ENCODE measurements at regions not wholly inside any gene's neighbourhood (a gene's known extent, or its start where the extent isn't known, plus 50 kb on each side); places are given as distances from the start of the nearest gene placed in this dataset.

DNA sequence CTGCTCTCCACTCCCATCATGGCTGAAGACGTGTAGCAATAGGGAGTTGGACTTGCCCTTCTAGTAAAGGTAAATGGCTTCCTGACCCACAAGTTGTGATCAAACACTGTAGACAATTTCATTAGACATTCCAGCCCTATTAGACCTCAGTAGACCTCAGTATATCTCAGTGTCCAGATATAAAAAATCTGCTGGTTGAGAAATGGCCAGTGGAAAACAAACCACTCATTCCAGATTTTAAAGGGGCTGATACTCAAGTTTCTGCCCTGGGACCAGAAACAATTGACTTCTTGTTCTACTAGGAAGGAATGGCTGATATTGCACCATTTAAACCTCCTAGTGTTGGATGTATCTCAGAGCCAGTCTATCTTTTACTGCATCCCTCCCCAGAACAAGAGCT lies 613.2 kb downstream of the PDCD6IP start:
- peaks cover 2% of the 10 kb centered on the region for H3K27me3 Mint-ChIP-seq (ENCODE audit: low read depth)

DNA sequence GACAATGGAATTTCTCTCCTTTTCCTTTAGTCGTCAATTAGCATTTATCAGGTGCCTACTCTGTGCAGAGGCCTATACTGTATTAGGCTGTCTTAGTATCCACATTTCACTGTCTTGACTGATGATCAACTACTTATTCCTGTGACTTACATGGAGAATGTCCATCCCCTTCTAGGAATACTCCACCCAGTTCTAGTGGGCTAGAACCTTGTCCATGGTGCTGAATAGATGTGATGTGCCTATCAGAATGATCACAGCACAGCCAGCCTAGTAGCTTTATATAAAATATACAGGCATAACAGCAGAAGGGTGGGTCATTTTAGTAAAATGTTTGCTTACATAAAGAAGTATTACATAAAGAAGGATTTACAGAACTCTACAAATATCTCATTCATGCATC lies 621.4 kb downstream of the PDCD6IP start:
- no peaks in the 10 kb centered on the region for H3K36me3 Mint-ChIP-seq (ENCODE audit: low read depth)
- H3K9me3 Mint-ChIP-seq (ENCODE audit: low read depth): no peaks in the 10 kb centered on the region
- TF ChIP-seq, protein P1, sequence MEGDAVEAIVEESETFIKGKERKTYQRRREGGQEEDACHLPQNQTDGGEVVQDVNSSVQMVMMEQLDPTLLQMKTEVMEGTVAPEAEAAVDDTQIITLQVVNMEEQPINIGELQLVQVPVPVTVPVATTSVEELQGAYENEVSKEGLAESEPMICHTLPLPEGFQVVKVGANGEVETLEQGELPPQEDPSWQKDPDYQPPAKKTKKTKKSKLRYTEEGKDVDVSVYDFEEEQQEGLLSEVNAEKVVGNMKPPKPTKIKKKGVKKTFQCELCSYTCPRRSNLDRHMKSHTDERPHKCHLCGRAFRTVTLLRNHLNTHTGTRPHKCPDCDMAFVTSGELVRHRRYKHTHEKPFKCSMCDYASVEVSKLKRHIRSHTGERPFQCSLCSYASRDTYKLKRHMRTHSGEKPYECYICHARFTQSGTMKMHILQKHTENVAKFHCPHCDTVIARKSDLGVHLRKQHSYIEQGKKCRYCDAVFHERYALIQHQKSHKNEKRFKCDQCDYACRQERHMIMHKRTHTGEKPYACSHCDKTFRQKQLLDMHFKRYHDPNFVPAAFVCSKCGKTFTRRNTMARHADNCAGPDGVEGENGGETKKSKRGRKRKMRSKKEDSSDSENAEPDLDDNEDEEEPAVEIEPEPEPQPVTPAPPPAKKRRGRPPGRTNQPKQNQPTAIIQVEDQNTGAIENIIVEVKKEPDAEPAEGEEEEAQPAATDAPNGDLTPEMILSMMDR (IDR thresholded peaks at IDR 0.05): no peak
- H3K4me1 Mint-ChIP-seq (ENCODE audit: low read depth): no peaks in the 10 kb centered on the region
- H3K27ac Mint-ChIP-seq (ENCODE audit: unreplicated experiment): no peak overlapping the region
- no peak overlapping the region for H3K4me3 Mint-ChIP-seq (ENCODE audit: unreplicated experiment)
- no peaks in the 10 kb centered on the region for H3K27me3 Mint-ChIP-seq (ENCODE audit: low read depth)
- DNase-seq (ENCODE audit: low spot score): no peak

More for the DNA sequence above, 613.2 kb downstream of the PDCD6IP start:
- peaks cover 3% of the 10 kb centered on the region for H3K4me1 Mint-ChIP-seq (ENCODE audit: low read depth)
- H3K27ac Mint-ChIP-seq (ENCODE audit: unreplicated experiment): no peak overlapping the region
- H3K4me3 Mint-ChIP-seq (ENCODE audit: unreplicated experiment): no peak overlapping the region
- TF ChIP-seq, protein P1 (IDR thresholded peaks at IDR 0.05): no peak
- H3K9me3 Mint-ChIP-seq (ENCODE audit: low read depth): no peaks in the 10 kb centered on the region
- DNase-seq (ENCODE audit: low spot score): no peak
- no peaks in the 10 kb centered on the region for H3K36me3 Mint-ChIP-seq (ENCODE audit: low read depth)

DNA sequence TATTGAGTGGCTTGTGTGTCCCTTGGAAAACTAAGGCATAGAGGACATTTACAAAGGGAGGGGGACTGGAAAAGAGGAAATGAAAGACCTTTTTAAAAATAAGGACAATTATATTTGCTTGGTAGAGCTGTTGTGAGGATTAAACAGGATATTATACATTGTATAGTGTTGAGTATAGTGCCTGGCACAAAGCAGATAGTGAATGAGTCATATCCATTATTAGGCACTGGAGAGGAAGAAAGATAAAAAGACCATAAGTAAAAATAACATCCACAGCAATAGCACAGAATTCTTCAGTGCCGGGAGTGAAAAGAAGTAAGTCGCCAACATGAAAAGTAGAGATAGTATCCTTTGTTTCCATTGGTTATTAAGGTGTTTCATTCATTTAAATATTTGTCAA lies 623.3 kb downstream of the PDCD6IP start:
- no peaks in the 10 kb centered on the region for H3K36me3 Mint-ChIP-seq (ENCODE audit: low read depth)
- DNase-seq (ENCODE audit: low spot score): no peak
- H3K4me3 Mint-ChIP-seq (ENCODE audit: unreplicated experiment): no peak overlapping the region
- no peaks in the 10 kb centered on the region for H3K4me1 Mint-ChIP-seq (ENCODE audit: low read depth)
- no peaks in the 10 kb centered on the region for H3K9me3 Mint-ChIP-seq (ENCODE audit: low read depth)
- TF ChIP-seq, protein P1 (IDR thresholded peaks at IDR 0.05): no peak
- H3K27me3 Mint-ChIP-seq (ENCODE audit: low read depth): no peaks in the 10 kb centered on the region
- no peak overlapping the region for H3K27ac Mint-ChIP-seq (ENCODE audit: unreplicated experiment)

DNA sequence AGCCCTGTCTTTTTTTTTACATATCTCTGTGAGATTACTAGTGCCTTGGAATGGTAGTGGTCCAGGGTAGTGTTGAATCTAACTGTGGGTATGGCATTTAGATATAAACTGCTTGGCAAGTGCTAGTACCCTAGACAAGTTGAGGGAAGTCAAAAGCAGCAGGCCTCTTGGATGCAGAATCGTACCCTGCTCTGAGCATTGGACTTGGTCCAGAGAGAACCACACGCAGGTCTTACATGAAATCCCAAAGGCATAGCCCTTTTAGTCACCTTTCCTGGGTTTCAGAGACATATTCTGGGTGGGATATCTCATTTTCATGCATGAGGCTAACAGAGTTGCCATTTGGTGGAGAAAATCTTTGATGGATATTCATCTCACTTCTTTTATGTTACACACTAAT lies 641.4 kb downstream of the PDCD6IP start:
- Mint-ChIP-seq H3K4me3 (ENCODE audit: unreplicated experiment) (no peak overlapping the region), H3K27ac (ENCODE audit: unreplicated experiment) (no peak overlapping the region), H3K27me3 (ENCODE audit: low read depth) (no peaks in the 10 kb centered on the region), H3K9me3 (ENCODE audit: low read depth) (peaks cover 21% of the 10 kb centered on the region), H3K4me1 (ENCODE audit: low read depth) (no peaks in the 10 kb centered on the region), H3K36me3 (ENCODE audit: low read depth) (peaks cover 3% of the 10 kb centered on the region)
- no peak for DNase-seq (ENCODE audit: low spot score)
- TF ChIP-seq, protein P1 (IDR thresholded peaks at IDR 0.05): no peak

DNA sequence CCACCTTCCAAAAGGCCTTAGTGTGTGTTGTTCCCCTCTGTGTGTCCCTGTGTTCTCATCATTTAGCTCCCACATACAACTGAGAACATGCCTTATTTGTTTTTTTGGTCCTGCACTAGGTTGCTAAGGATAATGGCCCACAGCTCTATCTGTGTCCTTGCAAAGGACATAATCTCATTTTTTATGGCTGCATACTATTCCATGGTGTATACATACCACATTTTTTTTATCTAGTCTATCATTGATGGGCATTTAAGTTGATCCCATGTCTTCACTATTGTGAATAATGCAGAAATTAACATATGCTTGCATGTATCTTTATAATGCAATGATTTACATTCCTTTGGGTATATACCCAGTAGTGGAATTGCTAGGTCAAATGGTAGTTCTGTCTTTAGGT lies 645.7 kb downstream of the PDCD6IP start:
- TF ChIP-seq, protein P1 (IDR thresholded peaks at IDR 0.05): no peak
- peaks cover 5% of the 10 kb centered on the region for H3K36me3 Mint-ChIP-seq (ENCODE audit: low read depth)
- no peak overlapping the region for H3K27ac Mint-ChIP-seq (ENCODE audit: unreplicated experiment)
- H3K27me3 Mint-ChIP-seq (ENCODE audit: low read depth): no peaks in the 10 kb centered on the region
- H3K4me1 Mint-ChIP-seq (ENCODE audit: low read depth): no peaks in the 10 kb centered on the region
- DNase-seq (ENCODE audit: low spot score): no peak
- peaks cover 50% of the 10 kb centered on the region for H3K9me3 Mint-ChIP-seq (ENCODE audit: low read depth)
- H3K4me3 Mint-ChIP-seq (ENCODE audit: unreplicated experiment): no peak overlapping the region
